SJCRH30 (cell line): ENCODE measurements at regions not wholly inside any gene's neighbourhood (a gene's known extent, or its start where the extent isn't known, plus 50 kb on each side); places are given as distances from the start of the nearest gene placed in this dataset.
"Not testable (repeated sequence)": the region's sequence is repeated elsewhere in the genome, so short reads cannot be mapped to it uniquely, and the experiment has no call there.

ENCODE experiments used
- DNase-seq, 2 experiments: peaks; one replicate each; pipeline ENCODE4 v3.0.0-alpha.2; 2015 to 2020
- H3K27ac ChIP-seq: fragments of 250-450 bp; sonication (Bioruptor Pico); 2 replicates; pipeline ENCODE4 v1.5.1; 2020; ENCODE audit warnings: mild to moderate bottlenecking, moderate library complexity
- H3K27me3 ChIP-seq: fragments of 250-450 bp; sonication (Bioruptor Pico); 2 replicates; pipeline ENCODE4 v1.5.1; 2020; ENCODE audit warnings: mild to moderate bottlenecking, moderate library complexity
- H3K36me3 ChIP-seq: fragments of 250-450 bp; sonication (Bioruptor Pico); 2 replicates; pipeline ENCODE4 v1.5.1; 2020; ENCODE audit warnings: mild to moderate bottlenecking, moderate library complexity
- H3K4me1 ChIP-seq: fragments of 250-450 bp; sonication (Bioruptor Pico); 2 replicates; pipeline ENCODE4 v1.5.1; 2020; ENCODE audit warnings: mild to moderate bottlenecking, moderate library complexity
- H3K4me3 ChIP-seq: fragments of 250-450 bp; sonication (Bioruptor Pico); 2 replicates; pipeline ENCODE4 v1.5.1; 2020; ENCODE audit warnings: mild to moderate bottlenecking, moderate library complexity
- H3K9me3 ChIP-seq: fragments of 250-450 bp; sonication (Bioruptor Pico); replicated peaks from 2 replicates; pipeline ENCODE4 v1.5.1; 2020; ENCODE audit warnings: mild to moderate bottlenecking, moderate library complexity

DNA sequence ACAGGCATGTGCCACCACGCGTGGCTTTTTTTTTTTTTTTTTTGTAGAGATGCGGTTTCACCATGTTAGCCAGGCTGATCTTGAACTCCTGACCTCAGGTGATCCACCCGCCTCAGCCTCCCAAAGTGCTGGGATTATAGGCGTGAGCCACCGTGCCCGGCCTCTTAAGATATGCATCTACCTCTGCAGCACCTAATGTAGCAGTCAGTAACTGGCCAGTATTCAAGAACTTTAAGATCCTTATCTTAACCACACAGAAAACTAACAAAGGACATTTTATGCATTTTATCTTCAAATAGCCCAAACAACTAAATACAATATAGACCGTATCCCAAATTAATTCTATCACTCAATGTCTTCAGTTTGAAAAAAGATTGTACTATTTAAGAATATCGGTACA is 618.7 kb downstream of the TLE1 start:
- H3K4me3 ChIP-seq = no peak overlapping the region
- no peaks in the 10 kb centered on the region for H3K9me3 ChIP-seq
- no peaks in the 10 kb centered on the region for H3K36me3 ChIP-seq
- no peaks in the 10 kb centered on the region for H3K27me3 ChIP-seq
- no peak for DNase-seq
- no peak overlapping the region for H3K27ac ChIP-seq
- H3K4me1 ChIP-seq = no peaks in the 10 kb centered on the region

DNA sequence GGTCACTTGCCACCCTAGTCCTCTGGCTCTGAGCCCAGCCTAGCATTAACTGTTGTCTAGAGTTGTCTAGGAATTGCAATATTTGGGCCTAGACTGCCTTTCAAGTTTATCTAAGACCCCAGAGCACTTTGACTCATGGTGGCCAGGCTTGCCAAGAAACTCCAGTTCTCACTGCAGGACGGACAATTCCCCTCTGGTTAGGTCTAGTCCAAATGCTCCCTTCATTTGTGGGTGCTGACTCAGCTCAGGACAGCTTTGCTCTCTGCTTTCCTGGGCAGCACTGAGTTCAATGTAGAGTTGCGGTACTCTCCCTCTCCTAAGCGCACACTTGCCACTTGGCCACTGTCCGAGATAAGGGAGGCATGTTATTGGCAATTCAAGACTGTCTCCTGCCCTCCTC is 619.4 kb downstream of the TLE1 start:
- H3K4me1 ChIP-seq = no peaks in the 10 kb centered on the region
- no peak overlapping the region for H3K27ac ChIP-seq
- no peak for DNase-seq
- no peaks in the 10 kb centered on the region for H3K9me3 ChIP-seq
- no peaks in the 10 kb centered on the region for H3K27me3 ChIP-seq
- no peaks in the 10 kb centered on the region for H3K36me3 ChIP-seq
- no peak overlapping the region for H3K4me3 ChIP-seq

DNA sequence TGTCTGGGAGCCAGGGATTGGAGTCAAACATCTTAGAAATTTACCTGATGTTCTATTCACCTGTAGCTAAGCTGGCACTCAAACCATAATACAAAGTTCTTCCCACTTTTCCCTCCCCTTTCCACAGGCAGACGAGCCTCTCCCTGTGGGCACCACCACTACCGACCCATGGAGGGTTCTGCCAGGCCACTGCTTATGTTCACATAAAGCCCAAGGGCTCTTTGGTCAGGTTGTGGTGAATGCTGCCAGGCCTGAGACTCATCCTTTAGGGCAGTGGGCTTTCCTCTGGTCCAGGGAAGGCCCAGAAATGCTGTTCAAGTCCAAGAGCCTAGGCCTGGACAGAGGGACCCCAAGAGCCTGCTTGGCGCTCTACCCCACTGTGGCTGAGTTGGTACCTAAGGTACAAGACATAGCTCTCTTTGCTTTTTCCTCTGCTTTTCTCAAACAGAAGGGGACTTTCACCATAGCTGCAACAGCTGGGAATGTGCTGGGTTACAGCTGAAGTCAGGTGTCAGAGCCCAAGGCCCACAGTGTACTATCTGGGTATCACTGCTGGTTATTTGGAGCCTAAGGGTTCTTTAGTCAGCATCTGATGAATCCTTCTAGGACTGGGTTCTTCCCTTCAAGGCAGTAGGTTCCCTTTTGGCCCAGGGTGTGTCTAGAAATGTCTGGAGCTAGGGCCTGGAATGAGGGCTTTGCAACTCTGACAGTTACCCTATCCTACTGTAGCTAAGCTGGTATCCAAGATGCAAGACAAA is 620.1 kb downstream of the TLE1 start:
- Histone ChIP-seq H3K36me3 (no peaks in the 10 kb centered on the region), H3K9me3 (no peaks in the 10 kb centered on the region; the same call in 1 of the 2 replicates), H3K4me1 (no peaks in the 10 kb centered on the region), H3K27ac (no peak overlapping the region), H3K4me3 (no peak overlapping the region), H3K27me3 (no peaks in the 10 kb centered on the region)
- peak in 1 of 2 experiments; percentile 33 for DNase-seq

- H3K9me3 ChIP-seq, H3K27me3 ChIP-seq, H3K36me3 ChIP-seq, H3K27ac ChIP-seq, DNase-seq, H3K4me3 ChIP-seq, H3K4me1 ChIP-seq: not testable (repeated sequence)
Observed at GRCh38 chr9:81062995-81063394, 626.4 kb downstream of the TLE1 start.

- Histone ChIP-seq H3K27ac (no peak overlapping the region), H3K4me3 (no peak overlapping the region), H3K4me1 (no peaks in the 10 kb centered on the region), H3K9me3 (no peaks in the 10 kb centered on the region), H3K27me3 (no peaks in the 10 kb centered on the region), H3K36me3 (no peaks in the 10 kb centered on the region)
- no peak for DNase-seq
Observed at GRCh38 chr9:81058782-81059181, 630.6 kb downstream of the TLE1 start.

DNA sequence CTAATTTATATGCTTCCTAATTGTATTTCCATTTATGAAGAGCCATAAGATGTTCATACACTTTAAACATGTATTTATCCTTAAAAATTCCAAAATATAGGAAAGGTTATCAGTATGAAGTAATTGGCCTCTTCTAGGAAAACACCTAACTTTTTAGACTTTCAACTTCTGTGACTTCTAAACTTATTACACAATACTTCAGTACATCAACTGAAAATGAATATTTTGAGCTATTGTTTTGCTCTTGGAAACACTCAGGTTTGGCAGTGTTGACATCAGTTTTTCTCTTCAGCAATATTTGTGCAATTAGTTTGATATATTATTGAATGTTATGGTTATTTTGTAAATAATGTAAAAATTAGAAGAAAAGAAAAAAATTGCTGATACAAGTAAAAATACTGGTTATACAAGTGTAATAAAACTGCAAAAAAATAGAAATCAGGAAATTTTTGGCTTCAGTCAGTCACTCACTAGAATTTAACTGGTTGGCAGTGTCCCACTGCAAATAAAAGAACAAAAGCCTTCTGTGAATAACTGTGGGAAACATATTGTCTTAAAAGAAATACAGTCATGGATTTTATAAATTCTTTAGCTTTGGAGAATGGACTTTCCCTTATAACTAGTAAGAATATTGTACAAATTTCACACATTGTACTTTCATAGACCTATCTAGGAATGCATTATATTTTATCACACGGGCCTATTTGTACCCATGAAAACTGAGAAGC is 635.9 kb downstream of the TLE1 start:
- Histone ChIP-seq H3K27me3 (no peaks in the 10 kb centered on the region), H3K4me3 (no peak overlapping the region), H3K27ac (no peak overlapping the region), H3K4me1 (no peaks in the 10 kb centered on the region), H3K36me3 (no peaks in the 10 kb centered on the region), H3K9me3 (no peaks in the 10 kb centered on the region)
- no peak for DNase-seq

GRCh38 chr9:81052846-81053245 is 636.5 kb downstream of the TLE1 start:
- Histone ChIP-seq H3K36me3 (no peaks in the 10 kb centered on the region), H3K9me3 (no peaks in the 10 kb centered on the region), H3K27me3 (no peaks in the 10 kb centered on the region), H3K4me1 (no peaks in the 10 kb centered on the region), H3K27ac (no peak overlapping the region), H3K4me3 (no peak overlapping the region)
- no peak for DNase-seq

DNA sequence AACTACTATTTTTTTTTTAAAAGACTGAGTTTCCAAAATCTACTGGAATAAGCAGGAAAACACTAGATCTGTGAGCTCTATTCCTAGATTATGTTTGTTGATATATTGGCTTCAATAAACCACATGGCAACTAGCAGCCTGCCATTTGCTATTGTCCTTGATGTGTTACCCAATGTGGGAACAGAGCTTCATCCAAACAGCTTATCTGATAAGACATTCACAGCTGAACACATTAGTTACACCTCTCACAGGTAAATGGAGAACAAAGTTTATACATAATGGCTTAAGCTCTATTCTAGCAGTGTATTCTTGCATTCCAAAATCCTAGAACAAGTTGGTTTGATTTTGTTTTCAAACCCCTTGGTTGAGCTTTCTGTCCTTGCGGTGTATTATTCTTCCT is 642.1 kb downstream of the TLE1 start:
- Histone ChIP-seq H3K36me3 (no peaks in the 10 kb centered on the region), H3K9me3 (no peaks in the 10 kb centered on the region), H3K4me3 (no peak overlapping the region), H3K27ac (no peak overlapping the region), H3K27me3 (no peaks in the 10 kb centered on the region), H3K4me1 (no peaks in the 10 kb centered on the region)
- DNase-seq = no peak

DNA sequence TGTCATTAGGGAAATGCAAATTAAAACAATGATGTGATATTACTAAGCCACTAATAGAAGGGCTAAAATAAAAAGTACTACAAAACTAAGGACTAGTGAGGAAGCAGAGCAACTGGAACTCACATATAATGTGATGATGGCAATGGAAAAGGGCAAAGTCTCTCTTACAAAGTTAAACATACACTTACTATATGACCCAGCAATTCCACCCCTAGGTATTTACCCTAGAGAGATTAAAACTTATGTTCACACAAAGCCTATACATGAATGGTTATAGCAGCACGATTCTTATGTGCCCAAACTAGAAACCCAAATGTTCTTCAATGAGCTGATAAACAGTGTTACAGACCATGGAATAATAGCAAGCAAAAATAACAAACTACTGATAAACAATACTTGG is 643.7 kb downstream of the TLE1 start:
- H3K4me1 ChIP-seq = no peaks in the 10 kb centered on the region
- no peak overlapping the region for H3K4me3 ChIP-seq
- H3K27ac ChIP-seq = no peak overlapping the region
- H3K27me3 ChIP-seq = no peaks in the 10 kb centered on the region
- DNase-seq = no peak
- H3K9me3 ChIP-seq = no peaks in the 10 kb centered on the region
- no peaks in the 10 kb centered on the region for H3K36me3 ChIP-seq

DNA sequence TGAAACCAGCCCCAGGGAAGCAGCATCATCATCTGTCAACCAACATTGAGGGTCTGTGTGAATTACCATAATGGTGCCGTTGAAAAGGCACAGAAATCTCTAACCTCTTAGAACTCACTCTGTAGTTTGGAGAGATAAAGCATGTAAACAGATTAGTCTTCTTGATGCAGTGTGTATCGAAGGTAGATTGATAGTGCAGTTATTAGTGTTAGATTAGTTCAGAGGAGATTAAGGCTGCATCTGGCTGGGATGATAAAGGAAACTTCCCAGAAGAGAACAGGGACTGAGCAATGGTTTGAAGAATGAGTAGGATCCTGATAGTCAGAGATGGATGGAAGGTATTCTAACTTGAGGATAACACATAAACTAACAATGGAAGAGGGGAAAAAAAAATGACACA is 651.5 kb downstream of the TLE1 start:
- no peaks in the 10 kb centered on the region for H3K27me3 ChIP-seq
- H3K27ac ChIP-seq = no peak overlapping the region
- peaks cover 26% of the 10 kb centered on the region for H3K4me1 ChIP-seq
- H3K36me3 ChIP-seq = no peaks in the 10 kb centered on the region
- no peak for DNase-seq
- H3K4me3 ChIP-seq = no peak overlapping the region
- no peaks in the 10 kb centered on the region for H3K9me3 ChIP-seq

DNA sequence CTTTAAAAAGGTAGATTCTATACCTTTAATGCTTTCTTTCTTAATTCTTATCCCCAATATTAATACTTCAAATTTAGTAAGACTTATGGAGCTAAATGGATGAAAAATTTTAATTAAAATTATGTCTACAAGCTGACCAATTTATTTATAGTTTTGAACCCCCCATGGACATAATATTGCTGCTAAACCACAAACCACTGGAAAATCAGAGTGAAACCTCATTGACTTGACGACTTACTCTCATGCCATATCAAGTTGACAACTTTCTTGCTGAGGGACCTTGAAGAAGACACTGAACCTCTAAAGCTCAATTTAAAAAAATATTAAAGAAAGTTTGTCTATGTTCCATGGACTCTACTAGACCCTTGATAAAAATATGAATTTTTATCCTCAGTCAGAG is 653.7 kb downstream of the TLE1 start:
- H3K4me1 ChIP-seq = peaks cover 38% of the 10 kb centered on the region
- DNase-seq = peak in 1 of 2 experiments; percentile 55
- no peaks in the 10 kb centered on the region for H3K36me3 ChIP-seq
- no peaks in the 10 kb centered on the region for H3K27me3 ChIP-seq
- H3K9me3 ChIP-seq = no peaks in the 10 kb centered on the region
- peak overlapping the region; percentile 4; the same call in 1 of the 2 replicates for H3K27ac ChIP-seq
- no peak overlapping the region for H3K4me3 ChIP-seq

DNA sequence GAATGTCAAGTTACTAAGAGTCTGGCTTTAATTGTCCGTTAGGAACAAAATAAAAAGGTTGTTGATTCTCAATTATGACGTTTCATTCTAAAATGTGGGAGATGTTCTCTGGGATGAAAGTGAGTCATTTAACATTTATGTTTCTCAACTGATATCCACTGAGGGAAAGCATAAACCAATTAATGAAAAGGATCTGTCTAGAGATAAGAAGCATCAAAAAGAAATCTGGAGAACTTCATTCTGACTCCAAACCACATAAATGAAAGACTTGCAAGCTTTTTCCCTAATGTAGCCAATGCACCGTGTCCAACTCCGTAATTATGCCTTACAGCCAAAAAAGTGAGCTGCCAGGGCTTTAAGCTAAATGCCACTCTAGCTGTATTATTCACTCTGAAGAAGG is 654.2 kb downstream of the TLE1 start:
- Histone ChIP-seq H3K36me3 (no peaks in the 10 kb centered on the region), H3K4me3 (no peak overlapping the region), H3K4me1 (peaks cover 39% of the 10 kb centered on the region), H3K9me3 (no peaks in the 10 kb centered on the region), H3K27me3 (no peaks in the 10 kb centered on the region), H3K27ac (peak overlapping the region; percentile 4; the same call in 1 of the 2 replicates)
- peak; percentile 44 to 76 for DNase-seq

DNA sequence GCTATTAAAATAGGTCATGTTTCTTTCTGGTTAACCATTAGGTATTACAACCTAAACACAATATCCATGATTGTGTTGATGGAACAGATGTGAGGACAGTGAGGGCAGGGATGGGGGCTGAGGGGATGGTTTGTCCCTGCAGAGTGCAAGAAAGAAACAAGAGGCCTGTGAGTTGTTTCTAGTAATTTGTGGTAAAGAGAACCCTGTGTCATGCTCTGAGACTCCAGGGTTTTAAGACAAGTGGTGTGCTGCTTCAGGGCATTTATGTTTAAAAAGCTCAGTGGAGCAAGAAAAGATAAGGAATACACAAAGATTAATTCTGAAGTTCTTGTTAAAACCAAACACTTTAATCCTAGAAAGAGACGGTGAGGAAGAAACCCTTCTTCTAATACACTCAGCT is 656.5 kb downstream of the TLE1 start:
- DNase-seq = peak; percentile 90 to 95
- Histone ChIP-seq H3K27ac (peak overlapping the region; percentile 38), H3K4me3 (no peak overlapping the region)

GRCh38 chr9:81032030-81032572 is 657.2 kb downstream of the TLE1 start:
- Histone ChIP-seq H3K4me1 (peaks cover 60% of the 10 kb centered on the region), H3K4me3 (no peak overlapping the region), H3K27ac (peak overlapping the region; percentile 38), H3K36me3 (no peaks in the 10 kb centered on the region), H3K9me3 (no peaks in the 10 kb centered on the region), H3K27me3 (no peaks in the 10 kb centered on the region)
- DNase-seq = peak; percentile 50 to 68

More for the DNA sequence above, 656.5 kb downstream of the TLE1 start:
- Histone ChIP-seq H3K36me3 (no peaks in the 10 kb centered on the region), H3K27me3 (no peaks in the 10 kb centered on the region), H3K9me3 (no peaks in the 10 kb centered on the region), H3K4me1 (peaks cover 53% of the 10 kb centered on the region)

DNA sequence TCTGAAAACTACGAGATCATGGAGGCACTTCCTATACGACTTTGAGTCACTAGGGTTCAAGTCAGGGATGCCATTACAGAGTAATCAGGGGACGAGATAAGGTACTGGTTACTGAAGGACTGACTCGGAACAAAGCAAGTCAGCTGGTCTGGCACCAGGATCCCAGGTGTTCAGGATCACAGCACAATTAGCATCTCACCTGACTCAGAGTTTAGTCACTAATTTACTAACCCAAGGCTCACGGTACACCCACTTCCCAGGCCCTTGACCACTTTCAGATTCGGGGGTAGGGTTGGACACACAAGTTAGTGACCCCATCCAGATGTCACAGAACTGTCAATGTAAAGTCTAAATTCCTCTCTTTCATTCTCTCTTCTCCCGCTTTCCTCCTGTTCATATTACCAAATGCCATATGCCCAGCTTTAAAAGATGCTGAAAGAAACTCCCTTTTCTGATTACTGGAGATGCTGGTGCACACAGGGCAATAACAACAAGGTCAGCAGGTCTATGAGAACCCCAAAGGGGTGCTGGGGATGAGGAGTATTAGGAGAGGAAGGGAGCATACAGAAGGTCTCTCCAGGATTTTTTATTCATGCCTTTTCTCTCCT is 657.8 kb downstream of the TLE1 start:
- Histone ChIP-seq H3K9me3 (no peaks in the 10 kb centered on the region), H3K36me3 (no peaks in the 10 kb centered on the region), H3K27me3 (no peaks in the 10 kb centered on the region), H3K4me1 (peaks cover 60% of the 10 kb centered on the region), H3K4me3 (no peak overlapping the region), H3K27ac (peak overlapping the region; percentile 38; the same call in 1 of the 2 replicates)
- DNase-seq = no peak
